ENCODE measurements at regions not wholly inside any gene's neighbourhood (a gene's known extent, or its start where the extent isn't known, plus 50 kb on each side); places are given as distances from the start of the nearest gene placed in this dataset.

DNA sequence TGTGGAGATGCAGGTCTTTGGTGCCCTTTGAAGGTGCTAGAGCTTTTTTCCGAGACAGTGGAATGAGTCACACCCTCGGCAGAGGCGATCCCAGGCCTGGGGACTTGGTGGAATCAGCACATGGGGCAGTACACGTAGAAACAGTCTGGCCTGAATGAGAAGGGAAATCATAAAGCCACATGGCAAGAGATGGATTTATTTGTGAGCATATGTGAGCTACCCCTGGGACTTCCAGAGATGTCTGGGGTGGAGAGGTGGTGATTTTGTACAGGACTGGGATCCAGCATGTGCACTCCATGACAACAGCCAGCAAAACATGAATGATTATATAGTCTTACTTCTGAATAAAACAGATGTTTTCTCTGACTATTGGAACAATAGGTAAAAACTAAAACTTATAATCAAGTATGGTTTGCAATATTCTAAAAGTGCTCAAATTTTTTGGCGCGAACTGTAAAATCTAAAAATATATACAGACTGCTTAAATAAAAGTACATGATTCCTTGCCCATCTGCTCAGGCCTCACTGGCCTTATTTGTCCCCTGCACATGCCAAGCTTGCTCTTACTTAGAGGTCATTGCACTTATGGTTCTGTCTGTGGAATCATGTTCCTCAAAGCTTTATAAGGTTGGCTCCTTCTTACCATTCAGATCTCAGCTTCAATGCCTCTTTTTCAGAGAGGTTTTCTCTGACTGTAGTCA is 54.7 kb upstream of the SMARCA2 start:
- no peak overlapping the region for H3K4me3 ChIP-seq (ENCODE audit: low read depth in 1 of 2, low read length in 2 of 2)
- H3K9me3 ChIP-seq (ENCODE audit: low read length), result no peaks in the 10 kb centered on the region

DNA sequence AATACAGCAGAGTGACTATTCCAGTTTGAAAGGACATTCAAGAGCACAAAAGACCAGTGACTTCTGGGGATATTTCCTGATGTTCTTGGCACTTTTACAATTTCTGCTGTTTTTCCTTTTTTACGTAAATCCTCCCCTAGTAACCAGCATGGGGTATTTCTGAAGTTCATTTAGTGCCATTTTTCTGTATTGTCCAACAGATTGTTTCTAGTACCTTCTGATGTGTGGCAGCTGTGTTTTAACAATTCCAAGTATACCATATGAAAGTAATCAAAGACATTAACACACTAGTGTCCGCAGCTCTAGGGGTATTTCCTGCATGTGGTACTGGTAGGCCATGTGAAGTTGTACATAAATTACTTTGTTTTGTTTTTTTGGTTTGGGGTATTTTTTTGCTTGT is 53.0 kb upstream of the SMARCA2 start:
- H3K36me3 ChIP-seq (ENCODE audit: insufficient read depth, low read length), result no peaks in the 10 kb centered on the region
- H3K9ac ChIP-seq (ENCODE audit: low read length), result no peak overlapping the region
- no peak overlapping the region for H3K4me3 ChIP-seq (ENCODE audit: low read depth in 1 of 2, low read length in 2 of 2)
- H3K27ac ChIP-seq (ENCODE audit: low read depth, low read length), result no peak overlapping the region
- H3K9me3 ChIP-seq (ENCODE audit: low read length), result no peaks in the 10 kb centered on the region
- H3K4me1 ChIP-seq (ENCODE audit: insufficient read depth, low read length), result no peaks in the 10 kb centered on the region
- no peaks in the 10 kb centered on the region for H3K27me3 ChIP-seq (ENCODE audit: control insufficient read depth in 1 of 2, insufficient read depth in 2 of 2, low read length in 2 of 2)

More for the DNA sequence above, 54.7 kb upstream of the SMARCA2 start:
- no peak overlapping the region for H3K9ac ChIP-seq (ENCODE audit: low read length)
- H3K4me1 ChIP-seq (ENCODE audit: insufficient read depth, low read length), result no peaks in the 10 kb centered on the region
- H3K27ac ChIP-seq (ENCODE audit: low read depth, low read length), result no peak overlapping the region
- no peaks in the 10 kb centered on the region for H3K27me3 ChIP-seq (ENCODE audit: control insufficient read depth in 1 of 2, insufficient read depth in 2 of 2, low read length in 2 of 2)
- H3K36me3 ChIP-seq (ENCODE audit: insufficient read depth, low read length), result no peaks in the 10 kb centered on the region

DNA sequence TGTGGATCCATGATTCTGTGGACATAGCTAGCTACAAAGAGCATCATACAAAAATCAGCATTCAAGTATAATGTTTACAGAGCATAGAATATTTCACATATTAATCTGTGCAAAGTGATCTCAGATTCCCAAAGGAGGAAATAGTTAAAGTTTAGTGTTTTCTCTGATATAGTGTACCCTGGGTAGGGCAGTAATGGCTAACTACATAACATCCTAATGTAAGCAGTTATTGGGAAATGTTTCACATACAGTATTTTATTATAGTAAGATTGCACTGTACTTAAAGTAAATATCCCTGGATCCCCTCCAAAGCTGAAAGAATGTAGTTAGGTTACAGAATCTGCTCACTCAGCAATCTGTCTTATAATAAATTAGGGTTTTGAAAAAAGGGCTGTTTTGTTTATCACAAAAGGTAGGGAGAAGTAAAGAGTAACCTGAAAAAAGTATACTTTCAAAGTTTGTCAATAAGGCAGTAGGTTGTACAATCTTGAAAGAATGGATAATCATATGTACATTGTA is 52.5 kb upstream of the SMARCA2 start:
- H3K27ac ChIP-seq (ENCODE audit: low read depth, low read length), result no peak overlapping the region
- no peak overlapping the region for H3K9ac ChIP-seq (ENCODE audit: low read length)
- H3K4me3 ChIP-seq (ENCODE audit: low read depth in 1 of 2, low read length in 2 of 2), result no peak overlapping the region
- no peaks in the 10 kb centered on the region for H3K27me3 ChIP-seq (ENCODE audit: control insufficient read depth in 1 of 2, insufficient read depth in 2 of 2, low read length in 2 of 2)
- no peaks in the 10 kb centered on the region for H3K36me3 ChIP-seq (ENCODE audit: insufficient read depth, low read length)
- H3K9me3 ChIP-seq (ENCODE audit: low read length), result no peaks in the 10 kb centered on the region
- no peaks in the 10 kb centered on the region for H3K4me1 ChIP-seq (ENCODE audit: insufficient read depth, low read length)

DNA sequence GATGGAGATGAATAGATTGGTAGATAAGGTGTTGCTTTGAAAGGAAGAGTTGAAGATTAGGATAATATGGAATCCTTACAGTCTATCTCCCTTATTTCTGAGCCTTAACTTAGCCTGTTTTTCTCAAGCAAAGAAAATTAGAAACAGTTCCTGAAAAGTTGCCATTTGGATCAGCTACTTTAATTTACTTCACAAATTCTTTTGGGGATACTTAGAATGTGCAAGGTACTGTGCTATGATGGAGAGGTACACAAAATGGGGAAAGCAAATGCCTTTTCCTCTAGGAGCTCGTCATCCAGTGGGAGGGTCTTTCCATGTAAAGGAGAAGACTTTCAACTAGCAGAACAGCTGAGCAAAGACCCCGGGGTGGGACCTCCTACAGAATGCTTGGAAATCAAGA is 51.1 kb upstream of the SMARCA2 start:
- no peaks in the 10 kb centered on the region for H3K4me1 ChIP-seq (ENCODE audit: insufficient read depth, low read length)
- H3K9ac ChIP-seq (ENCODE audit: low read length), result no peak overlapping the region
- no peaks in the 10 kb centered on the region for H3K27me3 ChIP-seq (ENCODE audit: control insufficient read depth in 1 of 2, insufficient read depth in 2 of 2, low read length in 2 of 2)
- H3K9me3 ChIP-seq (ENCODE audit: low read length), result no peaks in the 10 kb centered on the region
- no peak overlapping the region for H3K27ac ChIP-seq (ENCODE audit: low read depth, low read length)
- no peak overlapping the region for H3K4me3 ChIP-seq (ENCODE audit: low read depth in 1 of 2, low read length in 2 of 2)
- H3K36me3 ChIP-seq (ENCODE audit: insufficient read depth, low read length), result no peaks in the 10 kb centered on the region

Data from muscle layer of colon (tissue), 2 donors.